Fibroblast of skin of right biceps (primary cell): ENCODE measurements at regions not wholly inside any gene's neighbourhood (a gene's known extent, or its start where the extent isn't known, plus 50 kb on each side); places are given as distances from the start of the nearest gene placed in this dataset.
"Not testable (repeated sequence)": the region's sequence is repeated elsewhere in the genome, so short reads cannot be mapped to it uniquely, and the experiment has no call there.

Experiments
- DNase-seq: peaks from one replicate; pipeline ENCODE4 v3.0.0-alpha.2; 2013

DNA sequence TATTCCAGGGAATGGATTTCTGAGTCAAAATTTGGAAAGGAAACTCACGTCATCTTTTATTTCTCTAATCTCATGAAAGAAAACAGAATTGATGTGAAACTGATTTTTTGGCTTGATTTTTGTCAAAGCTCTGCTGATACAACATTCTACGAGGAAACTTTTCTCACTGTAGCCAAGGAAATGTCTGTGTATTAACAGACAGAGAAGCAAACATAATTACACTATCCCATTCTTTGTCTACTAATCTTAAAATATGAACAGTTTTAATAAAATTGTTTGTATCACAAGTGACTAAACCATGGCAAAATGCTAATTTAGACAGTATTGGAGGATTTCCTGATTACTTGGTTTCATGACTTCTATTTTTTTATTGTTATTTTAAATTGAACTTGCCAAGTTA is 1437.0 kb downstream of the OTOL1 start:
- DNase-seq = no peak

DNA sequence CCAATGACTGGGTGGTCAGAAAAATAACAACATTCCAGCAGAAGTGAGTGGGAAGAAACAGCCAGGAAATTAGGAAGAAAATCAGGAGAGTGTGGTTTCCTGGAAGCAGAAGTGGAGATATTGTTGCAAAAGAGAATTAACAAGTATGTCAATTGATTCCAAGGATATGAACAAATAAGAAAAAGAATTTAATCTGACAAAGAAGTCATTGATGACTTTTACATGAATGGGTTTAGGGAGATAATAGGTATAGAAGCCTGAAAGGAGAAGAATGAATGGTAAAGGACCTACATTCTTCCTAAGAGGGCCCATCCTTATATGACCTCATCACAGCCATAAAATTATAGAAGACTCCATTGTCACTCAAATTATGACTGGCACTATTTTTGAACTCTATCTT is 1440.1 kb downstream of the OTOL1 start:
- no peak for DNase-seq

DNA sequence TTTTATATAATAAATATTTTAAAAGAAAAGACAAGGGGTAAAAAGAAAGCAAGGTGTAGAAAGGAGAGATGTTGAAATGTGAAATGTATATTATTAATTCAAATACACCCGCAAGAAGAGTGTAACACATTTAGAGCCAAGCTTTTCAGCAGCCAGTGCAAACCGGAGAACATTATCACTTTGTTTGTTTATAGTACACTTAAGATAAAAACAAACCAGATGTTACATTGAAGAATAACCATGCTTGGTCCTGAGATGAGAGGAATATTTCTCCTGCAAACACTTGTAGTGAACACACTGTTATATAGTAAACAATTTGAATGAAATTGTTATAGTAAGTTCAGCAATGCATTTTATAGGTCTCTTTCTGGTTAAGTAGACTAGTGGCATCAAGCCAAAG is 1441.5 kb downstream of the OTOL1 start:
- DNase-seq = no peak

DNA sequence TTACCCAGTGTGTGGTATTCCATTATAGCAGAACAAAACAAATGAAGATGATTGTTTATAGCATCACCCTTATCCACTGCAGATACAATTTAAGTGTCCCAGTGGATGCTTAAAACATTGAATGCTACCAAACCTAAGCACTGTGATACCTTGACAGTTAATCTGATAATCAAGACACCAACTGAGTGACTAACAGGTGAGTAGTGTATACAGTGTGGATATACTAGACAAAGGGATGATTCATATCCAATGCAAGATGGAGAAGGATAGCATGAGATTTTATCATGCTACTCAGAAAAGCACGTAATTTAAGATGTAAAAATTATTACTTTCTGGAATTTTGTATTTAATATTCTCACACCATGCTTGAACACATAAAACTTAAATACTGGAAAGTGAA is 1449.0 kb downstream of the OTOL1 start:
- DNase-seq = no peak

DNA sequence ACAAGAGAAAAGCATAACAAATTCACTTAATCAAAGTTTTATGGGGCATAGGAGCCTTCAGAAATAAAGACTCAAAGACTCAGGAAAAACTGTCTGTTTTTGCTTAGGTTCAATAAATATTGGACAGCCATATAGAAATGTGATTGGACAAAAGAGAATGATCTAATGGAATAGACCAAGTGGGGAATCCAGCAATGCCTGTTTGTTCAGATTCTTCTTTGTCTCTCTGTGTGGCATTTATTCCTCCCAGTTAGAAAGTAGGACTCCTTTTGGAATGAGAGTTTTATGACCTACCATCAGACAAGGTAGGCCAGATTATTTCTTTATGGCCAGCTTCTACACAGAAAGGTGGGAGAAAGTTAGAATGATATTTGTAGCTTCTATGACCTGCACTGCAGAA is 1460.1 kb downstream of the OTOL1 start:
- DNase-seq = no peak

DNA sequence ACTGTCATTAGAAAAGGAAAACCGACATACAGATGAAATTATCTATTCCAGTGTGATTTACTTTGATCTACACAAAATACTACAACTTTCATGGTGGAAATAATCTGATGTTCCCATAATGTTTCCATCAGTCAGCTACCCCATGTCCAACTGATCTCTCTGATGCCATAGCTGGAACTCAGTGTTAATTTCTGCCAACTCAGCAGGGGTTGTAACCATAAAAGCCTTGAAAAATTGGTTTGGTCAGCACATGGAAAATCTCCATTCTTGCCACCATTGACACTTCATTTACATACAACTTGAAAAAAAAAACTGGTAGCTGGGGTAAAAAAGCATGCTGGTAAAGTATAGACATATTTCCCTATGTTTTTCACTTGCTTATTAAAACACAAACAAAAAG is 1463.7 kb downstream of the OTOL1 start:
- no peak for DNase-seq

DNA sequence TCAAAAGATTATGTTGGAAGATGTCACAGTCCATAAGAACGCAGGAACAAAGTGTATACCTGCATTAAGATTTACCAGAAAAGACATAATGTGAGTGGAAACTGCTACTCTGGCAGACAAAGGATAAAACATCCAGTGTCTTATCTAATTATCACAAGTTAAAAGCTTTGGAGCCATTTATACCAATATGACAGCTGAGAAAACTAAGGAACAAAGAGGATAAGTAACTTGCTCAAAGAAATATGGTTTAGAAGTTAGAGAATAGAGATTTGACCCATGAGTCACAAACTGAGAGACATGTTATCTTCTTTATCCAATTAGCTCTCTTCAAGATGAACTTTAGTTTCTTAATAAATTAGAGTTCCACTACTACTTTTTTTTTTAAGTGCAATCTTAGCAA is 1473.7 kb downstream of the OTOL1 start:
- no peak for DNase-seq

DNA sequence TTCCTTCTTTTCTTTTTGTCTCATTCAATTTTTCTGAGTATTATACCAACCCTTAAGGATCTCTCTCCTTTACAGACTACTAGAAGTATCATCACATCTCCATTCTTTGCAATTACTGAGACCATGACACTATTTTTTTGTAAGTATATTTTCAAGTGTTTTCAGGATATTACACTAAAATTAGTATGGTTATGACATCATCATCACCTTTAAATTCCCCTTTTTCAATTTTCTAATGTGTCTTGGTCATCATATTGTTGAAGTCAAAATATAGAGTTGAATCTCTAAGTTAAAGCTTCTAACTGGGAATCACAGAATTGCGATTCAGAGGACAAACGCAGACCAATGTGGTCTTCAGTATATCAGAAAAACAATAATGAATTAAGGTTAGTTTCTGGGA is 1475.1 kb downstream of the OTOL1 start:
- DNase-seq = no peak

DNA sequence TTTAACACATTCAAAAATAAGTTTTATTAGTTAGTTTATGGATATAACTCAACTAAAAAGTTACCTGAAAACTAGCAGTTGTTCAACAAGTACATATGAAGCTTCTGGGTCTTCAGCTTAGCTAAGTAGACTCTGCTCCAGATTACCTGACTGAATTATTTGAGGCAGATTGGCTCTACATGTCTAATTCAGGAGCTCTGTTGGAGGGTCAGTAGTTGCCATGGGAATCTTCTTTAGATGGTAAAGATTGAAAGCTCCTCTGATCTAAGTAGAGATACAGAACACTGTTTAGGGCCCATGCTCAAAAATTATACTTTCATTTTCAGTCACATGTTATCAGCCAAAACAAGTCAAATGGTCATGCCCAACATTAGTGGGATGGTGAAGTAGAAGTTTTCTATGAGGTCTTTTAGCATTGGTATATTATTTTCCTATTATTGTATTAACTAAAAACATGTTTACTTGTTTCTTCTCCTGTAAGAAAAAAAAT is 1476.9 kb downstream of the OTOL1 start:
- no peak for DNase-seq

DNA sequence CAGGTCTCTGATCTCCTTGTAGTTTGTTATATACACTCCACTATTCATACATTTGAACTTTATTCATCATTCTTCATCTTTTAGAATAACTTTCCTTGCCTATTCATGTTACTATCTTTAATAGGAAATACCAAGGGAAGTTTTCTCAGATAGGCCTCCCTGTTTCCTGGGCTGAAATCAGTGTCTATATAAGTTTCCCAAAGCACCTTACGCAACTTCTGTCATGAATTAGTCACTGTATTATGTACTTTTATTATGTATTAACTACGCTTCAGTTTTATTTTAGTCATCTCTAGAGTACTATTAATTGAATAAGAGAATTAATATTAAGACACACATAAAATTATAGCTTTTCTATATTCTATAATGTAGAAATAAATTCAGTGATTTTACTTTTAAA is 1481.5 kb downstream of the OTOL1 start:
- DNase-seq = peak; percentile 5

DNA sequence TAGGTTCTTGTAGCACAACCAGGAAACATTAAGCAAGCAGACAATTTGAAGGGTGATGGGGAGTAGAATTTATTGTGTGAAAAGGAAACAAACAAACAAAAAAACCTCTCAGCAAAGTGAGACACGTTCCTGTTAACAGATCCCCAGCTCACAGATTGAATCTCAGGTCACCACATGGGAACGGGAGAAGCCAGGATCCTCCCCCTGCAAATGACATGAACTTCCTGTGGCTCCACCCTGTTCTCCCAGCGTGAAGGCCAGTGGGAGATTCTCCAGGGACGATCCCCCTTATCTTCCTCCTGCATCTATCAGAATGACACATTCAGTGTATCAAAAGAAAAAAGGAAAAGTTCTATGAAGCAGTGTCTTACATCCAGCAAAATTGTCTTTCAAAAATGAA is 1488.1 kb downstream of the OTOL1 start:
- DNase-seq = no peak

DNA sequence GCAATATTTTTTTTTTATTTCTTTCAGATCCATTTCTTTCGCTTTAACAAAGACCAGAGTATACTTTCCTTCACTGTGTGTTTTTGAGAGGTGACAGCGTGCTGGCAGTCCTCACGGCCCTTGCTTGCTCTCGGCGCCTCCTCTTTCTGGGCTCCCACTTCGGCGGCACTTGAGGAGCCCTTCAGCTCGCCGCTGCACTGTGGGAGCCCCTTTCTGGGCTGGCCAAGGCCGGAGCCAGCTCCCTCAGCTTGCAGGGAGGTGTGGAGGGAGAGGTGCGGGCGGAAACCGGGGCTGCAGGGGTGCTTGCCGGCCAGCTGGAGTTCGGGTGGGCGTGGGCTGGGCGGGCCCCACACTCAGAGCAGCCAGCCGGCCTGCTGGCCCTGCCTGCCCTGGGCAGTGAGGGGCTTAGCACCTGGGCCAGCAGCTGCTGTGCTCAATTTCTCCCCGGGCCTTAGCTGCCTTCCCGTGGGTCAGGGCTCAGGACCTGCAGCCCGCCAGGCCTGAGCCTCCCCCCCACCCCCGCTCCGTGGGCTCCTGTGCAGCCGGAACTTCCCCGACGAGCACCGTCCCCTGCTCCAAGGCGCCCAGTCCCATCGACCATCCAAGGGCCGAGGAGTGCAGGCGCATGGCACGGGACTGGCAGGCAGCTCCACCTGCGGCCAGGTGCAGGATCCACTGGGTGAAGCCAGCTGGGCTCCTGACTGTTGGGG is 1490.6 kb downstream of the OTOL1 start:
- DNase-seq = not testable (repeated sequence)

DNA sequence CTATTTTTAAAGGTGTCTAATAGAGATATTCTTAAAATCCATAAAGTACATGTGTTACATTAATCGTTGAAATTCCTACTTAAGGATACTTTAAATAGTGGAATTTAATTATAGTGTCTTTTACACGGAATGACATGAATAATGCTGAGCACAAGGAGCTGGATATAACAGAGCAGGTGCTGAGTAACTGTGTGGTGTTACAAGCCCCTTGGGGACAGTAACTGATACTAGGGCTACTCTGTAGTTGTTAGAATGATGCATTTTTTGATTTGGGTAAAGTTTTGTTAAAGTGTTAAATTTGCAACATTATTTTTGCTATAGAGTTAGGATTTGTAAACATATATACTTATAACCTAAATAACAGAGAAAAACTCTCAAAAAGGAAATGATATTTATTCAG is 1496.1 kb downstream of the OTOL1 start:
- DNase-seq = no peak

DNA sequence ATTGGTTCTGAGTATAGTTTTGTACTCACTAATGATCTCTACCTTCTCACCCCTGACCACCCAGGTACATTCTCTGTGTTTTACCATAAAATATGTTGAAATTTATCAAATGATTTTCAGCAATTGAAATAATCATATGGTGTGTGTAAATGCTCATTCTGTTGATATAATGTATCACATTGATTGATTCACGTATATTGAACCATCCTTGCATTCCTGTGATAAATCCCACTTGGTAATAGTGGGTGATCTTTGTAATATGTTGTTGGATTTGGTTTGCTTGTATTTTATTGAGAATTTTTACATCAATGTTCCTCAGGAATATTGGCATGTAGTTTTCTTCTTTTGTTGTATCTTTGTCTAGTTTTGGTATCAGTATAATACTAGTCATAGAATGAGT is 1497.6 kb downstream of the OTOL1 start:
- DNase-seq = no peak

DNA sequence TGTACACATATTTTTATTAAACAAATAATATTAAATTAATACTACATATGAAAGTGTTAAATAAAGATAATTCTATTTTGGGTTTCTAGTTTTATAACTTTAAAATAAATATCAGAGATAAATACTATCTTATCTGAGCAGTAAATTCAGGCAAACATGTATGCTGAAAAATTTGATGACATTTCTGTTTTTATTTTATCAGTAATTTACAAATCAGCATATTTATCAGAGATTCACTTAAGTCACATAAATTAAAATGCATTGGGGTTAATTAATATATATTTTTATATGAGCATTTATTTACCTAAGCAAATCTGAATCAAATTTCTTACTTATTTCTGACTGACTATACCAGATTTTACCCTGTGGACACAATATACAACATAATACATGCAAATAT is 1499.8 kb downstream of the OTOL1 start:
- no peak for DNase-seq

DNA sequence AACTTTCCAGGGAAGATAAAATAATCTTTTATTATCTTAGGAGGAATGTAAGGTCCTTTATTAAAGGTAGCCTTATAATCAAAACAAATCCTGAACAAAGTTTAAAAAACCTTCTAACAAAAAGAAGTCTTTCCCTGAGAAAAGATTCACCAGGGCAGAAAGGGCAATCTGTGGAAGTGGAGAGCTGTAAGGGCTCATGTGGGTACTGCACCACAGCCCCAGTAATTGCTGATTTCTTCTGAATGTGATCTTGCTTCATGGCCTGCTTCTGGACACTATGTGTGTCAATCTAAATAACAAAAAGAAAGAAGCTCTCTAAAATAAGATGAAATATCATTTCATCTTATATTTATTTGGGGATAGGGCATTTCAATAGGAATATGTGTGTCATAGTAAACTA is 1501.6 kb downstream of the OTOL1 start:
- no peak for DNase-seq

DNA sequence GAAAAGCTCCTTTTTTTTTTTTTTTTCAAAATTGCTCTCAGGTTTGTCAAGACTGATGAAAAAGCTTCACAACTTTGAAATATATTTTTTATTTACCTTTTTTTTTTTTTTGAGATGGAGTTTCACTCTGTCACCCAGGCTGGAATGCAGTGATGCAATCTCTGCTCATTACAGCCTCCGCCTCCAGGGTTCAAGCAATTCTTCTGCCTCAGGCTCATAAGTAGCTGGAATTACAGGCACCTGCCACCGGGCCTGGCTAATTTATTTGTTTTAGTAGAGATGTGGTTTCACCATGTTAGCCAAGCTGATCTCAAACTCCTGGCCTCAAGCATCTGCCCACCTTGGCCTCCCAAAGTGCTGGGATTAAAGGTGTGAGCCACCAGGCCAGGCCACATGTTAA is 1515.0 kb downstream of the OTOL1 start:
- DNase-seq = no peak

DNA sequence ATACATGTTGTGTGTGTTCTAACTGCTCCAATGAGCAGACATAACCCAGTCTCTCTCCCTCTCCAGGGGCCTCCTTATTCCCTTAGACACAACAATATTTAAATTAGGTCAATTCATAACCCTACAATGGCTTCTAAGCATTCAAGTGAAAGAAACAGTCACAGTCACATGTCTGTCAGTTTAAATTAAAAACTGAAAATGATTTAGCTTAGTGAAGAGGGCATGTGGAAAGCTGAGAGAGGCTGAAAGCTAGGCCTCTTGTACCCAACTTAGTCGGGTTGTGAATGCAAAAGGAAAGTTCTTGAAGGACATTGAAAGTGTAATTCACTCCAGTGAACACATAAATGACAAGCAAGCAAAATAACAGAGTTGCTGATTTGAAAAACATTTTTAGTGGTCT is 1519.6 kb downstream of the OTOL1 start:
- no peak for DNase-seq

DNA sequence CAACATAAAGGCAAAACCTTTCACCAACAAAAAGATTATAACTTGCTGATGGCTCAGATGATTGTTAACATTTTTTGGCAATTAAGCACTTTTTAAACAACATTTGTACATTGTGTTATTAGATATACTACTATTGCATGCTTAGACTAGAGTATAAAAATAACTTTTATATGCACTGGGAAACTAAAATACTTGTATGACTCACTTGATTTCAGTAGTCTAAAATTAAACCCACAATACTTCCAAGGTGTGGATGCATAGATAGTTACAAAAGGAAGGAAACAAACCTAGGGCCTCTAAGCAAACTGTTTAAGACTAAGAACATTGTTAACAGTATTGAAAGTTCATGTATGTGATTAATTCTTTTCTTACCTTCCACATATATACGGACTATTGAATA is 1521.5 kb downstream of the OTOL1 start:
- DNase-seq = no peak

DNA sequence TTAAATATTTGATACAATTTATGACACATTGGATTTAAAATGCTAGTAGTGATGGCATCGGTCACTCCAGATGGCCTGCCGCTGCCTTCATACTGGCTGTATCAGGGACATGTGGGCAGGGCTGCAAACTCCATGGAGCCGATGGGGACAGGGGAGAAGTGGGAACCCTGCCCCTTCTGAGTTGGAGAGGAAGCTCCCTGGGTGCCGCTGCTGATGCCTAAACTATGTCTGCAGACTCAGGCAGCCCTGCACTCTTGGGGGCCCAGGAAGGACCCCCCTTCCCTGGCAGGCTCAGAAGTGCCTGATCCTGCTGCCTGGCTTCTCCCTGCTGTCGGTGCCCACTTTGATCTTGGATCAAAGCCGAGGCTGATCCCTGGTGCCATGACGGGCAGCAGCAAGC is 1522.1 kb downstream of the OTOL1 start:
- no peak for DNase-seq

DNA sequence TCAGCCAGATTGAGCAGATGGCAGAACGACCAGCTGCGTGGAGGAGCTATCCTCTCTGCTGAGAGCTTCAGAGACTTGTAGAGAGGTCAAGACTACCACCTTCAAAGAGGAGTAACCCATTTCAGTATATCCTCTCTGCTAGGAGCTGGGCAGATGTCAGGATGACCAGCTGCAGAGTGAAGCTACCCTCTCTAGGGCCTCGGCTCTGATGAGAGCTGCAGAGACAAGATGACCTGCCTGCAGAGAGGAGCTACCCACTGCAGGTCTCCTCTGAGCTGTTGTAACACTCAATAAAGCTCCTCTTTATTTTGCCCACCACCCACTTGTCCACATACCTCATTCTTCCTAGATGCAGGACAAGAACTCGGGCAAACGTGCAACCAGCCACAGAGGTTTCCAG is 1522.7 kb downstream of the OTOL1 start:
- DNase-seq = no peak

DNA sequence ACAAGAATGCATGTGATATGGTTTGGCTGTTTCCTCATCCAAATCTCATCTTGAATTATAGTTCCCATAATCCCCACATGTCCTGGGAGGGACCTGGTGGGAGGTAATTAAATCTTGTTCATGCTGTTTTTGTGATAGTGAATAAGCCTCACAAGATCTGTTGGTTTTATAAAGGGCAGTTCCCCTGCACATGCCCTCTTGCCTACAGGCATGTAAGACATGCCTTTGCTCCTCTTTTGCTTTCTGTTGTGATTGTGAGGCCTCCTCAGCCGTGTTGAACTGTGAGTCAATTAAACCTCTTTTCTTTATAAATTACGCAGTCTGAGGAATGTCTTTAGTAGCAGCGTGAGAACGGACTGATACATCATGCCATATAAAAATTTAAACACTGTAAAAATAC is 1537.0 kb downstream of the OTOL1 start:
- no peak for DNase-seq

DNA sequence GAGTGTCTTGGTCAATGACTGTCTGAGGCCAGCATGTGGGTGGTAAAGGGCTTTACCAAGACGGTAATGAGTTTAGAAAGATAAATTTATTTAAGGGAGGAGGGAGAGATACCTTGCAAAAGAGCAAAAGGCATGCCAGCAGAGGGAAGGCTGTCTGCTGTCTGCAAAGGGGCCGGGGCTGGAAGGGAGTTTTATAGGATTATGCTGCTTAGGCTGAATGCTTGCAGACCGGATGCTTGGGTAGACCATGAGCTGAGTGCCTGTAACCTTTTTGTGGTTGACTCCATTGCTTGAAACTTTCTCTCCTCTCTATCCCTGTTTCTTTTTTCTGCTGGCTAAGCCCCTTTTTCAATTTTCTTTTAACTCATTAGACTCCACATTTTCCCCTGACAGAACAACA is 1543.0 kb downstream of the OTOL1 start:
- DNase-seq = no peak

DNA sequence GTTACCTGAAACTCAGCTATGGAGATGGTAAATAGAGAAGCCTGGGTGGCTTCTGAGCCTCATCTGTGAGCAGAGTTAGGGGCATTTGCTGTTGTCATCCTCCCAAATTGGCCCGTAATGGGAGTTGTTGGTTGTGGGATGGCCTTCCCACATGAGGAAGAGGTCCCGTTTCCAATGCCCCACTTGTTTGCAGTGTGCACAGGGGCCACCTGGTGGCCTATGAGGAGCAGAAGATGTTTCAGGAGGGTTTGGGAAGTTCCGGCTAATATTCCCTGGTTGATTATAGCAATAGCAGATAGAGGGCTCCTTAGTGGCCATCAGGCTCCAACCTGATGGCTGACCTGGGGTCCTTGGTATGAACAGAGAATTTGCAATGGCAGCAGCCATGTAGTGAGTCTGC is 1546.5 kb downstream of the OTOL1 start:
- no peak for DNase-seq

DNA sequence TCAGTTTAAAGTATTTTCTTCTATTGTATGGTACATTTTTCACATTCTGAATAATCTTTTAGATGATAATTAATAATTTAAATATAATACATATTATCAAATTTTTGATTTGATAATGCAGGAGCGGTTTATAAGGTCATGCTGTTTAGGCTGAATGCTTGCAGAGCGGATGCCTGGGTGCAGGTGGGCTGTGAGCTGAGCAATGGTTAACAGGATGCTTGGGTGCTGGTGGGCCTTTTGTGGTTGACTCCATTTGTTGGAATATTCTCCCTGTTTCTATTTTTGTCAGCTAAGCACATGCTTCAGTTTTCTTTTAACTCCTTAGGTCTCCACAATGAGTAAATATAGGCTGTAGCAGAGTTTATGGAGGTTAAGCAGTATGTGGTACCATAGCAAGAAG is 1549.3 kb downstream of the OTOL1 start:
- no peak for DNase-seq

DNA sequence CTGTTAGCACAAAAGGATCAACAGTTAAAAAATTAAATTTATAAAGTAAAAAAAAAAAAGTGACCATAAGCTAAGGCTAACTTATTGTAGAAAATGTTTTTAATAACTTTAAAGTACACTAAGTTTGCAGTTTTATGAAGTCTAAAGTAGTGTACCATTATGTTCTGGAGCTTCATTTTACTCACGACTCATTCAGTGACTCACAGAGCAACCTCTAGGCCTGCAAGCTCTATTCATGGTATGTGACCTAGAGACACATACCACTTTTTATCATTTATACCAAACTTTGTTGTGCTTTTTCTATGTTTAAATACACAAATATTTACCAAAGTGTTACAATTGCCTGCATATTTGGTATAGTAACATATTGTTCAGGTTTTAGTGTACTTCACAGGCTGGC is 1552.3 kb downstream of the OTOL1 start:
- peak; percentile 50 for DNase-seq
